ENCODE measurements at regions not wholly inside any gene's neighbourhood (a gene's known extent, or its start where the extent isn't known, plus 50 kb on each side); places are given as distances from the start of the nearest gene placed in this dataset.

- no peak overlapping the region for H3K4me3 ChIP-seq
- H3K36me3 ChIP-seq: no peaks in the 10 kb centered on the region
- peaks cover 0 to 22% (median 18%) of the 10 kb centered on the region in 6 donors for H3K4me1 ChIP-seq
- H3K9me3 ChIP-seq: peaks cover 0 to 3% (median 0%) of the 10 kb centered on the region in 8 donors
- DNase-seq: no peak
- no peak overlapping the region for H3K27ac ChIP-seq
- H3K27me3 ChIP-seq (replicated peaks in 1 of 7): no peaks in the 10 kb centered on the region
- intact Hi-C loops (cut with DNase I; ENCODE audit: low total_unique reads): no loop called here
- no peak for TF ChIP-seq POLR2A (IDR thresholded peaks at IDR 0.05)
- no peak for TF ChIP-seq POLR2AphosphoS5 (IDR thresholded peaks at IDR 0.05)
- TF ChIP-seq, protein P1, sequence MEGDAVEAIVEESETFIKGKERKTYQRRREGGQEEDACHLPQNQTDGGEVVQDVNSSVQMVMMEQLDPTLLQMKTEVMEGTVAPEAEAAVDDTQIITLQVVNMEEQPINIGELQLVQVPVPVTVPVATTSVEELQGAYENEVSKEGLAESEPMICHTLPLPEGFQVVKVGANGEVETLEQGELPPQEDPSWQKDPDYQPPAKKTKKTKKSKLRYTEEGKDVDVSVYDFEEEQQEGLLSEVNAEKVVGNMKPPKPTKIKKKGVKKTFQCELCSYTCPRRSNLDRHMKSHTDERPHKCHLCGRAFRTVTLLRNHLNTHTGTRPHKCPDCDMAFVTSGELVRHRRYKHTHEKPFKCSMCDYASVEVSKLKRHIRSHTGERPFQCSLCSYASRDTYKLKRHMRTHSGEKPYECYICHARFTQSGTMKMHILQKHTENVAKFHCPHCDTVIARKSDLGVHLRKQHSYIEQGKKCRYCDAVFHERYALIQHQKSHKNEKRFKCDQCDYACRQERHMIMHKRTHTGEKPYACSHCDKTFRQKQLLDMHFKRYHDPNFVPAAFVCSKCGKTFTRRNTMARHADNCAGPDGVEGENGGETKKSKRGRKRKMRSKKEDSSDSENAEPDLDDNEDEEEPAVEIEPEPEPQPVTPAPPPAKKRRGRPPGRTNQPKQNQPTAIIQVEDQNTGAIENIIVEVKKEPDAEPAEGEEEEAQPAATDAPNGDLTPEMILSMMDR (IDR thresholded peaks at IDR 0.05 in 8 of 11, conservative IDR thresholded peaks at IDR 0.05 in 3 of 11): no peak
- WGBS, 5 donors: 87 to 98% (median 94%) methylated on average over 1 of the region's 1 CpG
Measured at GRCh38 chr4:11546391-11547175, 117.9 kb upstream of the HS3ST1 start.

- TF ChIP-seq, protein P1 (IDR thresholded peaks at IDR 0.05 in 8 of 11, conservative IDR thresholded peaks at IDR 0.05 in 3 of 11): no peak
- TF ChIP-seq POLR2AphosphoS5 (IDR thresholded peaks at IDR 0.05) (no peak), POLR2A (IDR thresholded peaks at IDR 0.05) (no peak)
- H3K9me3 ChIP-seq: no peaks in the 10 kb centered on the region
- no peaks in the 10 kb centered on the region for H3K27me3 ChIP-seq (replicated peaks in 1 of 7)
- WGBS, 5 donors: 82 to 97% (median 95%) methylated on average over 3 of the region's 3 CpGs
- intact Hi-C loops (cut with DNase I; ENCODE audit: low total_unique reads): no loop called here
- H3K36me3 ChIP-seq: no peaks in the 10 kb centered on the region
- peaks cover 0 to 22% (median 18%) of the 10 kb centered on the region in 6 donors for H3K4me1 ChIP-seq
- DNase-seq: no peak
- H3K27ac ChIP-seq: no peak overlapping the region
- no peak overlapping the region for H3K4me3 ChIP-seq
Measured at GRCh38 chr4:11545651-11546050, 117.0 kb upstream of the HS3ST1 start.

- Histone ChIP-seq H3K4me1 (peaks cover 0 to 22% (median 18%) of the 10 kb centered on the region in 6 donors), H3K36me3 (no peaks in the 10 kb centered on the region), H3K27ac (no peak overlapping the region), H3K9me3 (no peaks in the 10 kb centered on the region), H3K27me3 (replicated peaks in 1 of 7) (no peaks in the 10 kb centered on the region), H3K4me3 (no peak overlapping the region)
- DNase-seq: no peak
- TF ChIP-seq POLR2A (IDR thresholded peaks at IDR 0.05): no peak
- TF ChIP-seq, protein P1 (IDR thresholded peaks at IDR 0.05 in 8 of 11, conservative IDR thresholded peaks at IDR 0.05 in 3 of 11): no peak
- no peak for TF ChIP-seq POLR2AphosphoS5 (IDR thresholded peaks at IDR 0.05)
- intact Hi-C loops (cut with DNase I; ENCODE audit: low total_unique reads): no loop called here
Measured at GRCh38 chr4:11544211-11544610, 115.5 kb upstream of the HS3ST1 start.

DNA sequence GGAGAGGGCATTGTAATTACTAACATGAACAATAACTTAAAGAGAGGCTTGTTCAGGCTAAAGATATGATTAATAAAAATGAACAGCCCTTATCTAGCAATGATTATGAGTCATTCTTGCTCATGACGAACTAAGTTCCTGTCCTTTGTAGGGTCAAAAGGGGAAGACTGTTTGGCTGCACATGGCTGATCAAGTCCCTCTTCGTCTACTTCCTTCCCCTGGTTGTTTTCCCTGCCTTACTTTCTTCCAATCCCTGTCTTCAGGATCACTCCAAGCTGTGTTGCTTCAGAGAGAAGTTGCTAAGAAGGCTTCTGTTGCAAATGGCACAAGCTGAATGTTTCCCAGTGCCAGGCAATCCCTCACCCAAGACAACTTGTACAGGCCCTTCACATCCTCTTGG lies 115.0 kb upstream of the HS3ST1 start:
- Histone ChIP-seq H3K27me3 (replicated peaks in 1 of 7) (no peaks in the 10 kb centered on the region), H3K36me3 (no peaks in the 10 kb centered on the region), H3K4me1 (peaks cover 0 to 22% (median 18%) of the 10 kb centered on the region in 6 donors), H3K4me3 (no peak overlapping the region), H3K27ac (no peak overlapping the region), H3K9me3 (no peaks in the 10 kb centered on the region)
- DNase-seq: no peak
- 9 to 27% (median 21%) methylated on average over 2 of the region's 2 CpGs for WGBS, 5 donors
- intact Hi-C loops (cut with DNase I; ENCODE audit: low total_unique reads): no loop called here
- no peak for TF ChIP-seq POLR2A (IDR thresholded peaks at IDR 0.05)
- peak in 1 of 3 donors; percentile 37 for TF ChIP-seq POLR2AphosphoS5 (IDR thresholded peaks at IDR 0.05)
